GM12878 (cell line): ENCODE measurements at regions not wholly inside any gene's neighbourhood (a gene's known extent, or its start where the extent isn't known, plus 50 kb on each side); places are given as distances from the start of the nearest gene placed in this dataset.
A peak's percentile ranks its signal among the peaks of the same experiment; 100 is the strongest.

Experiments
- ATAC-seq: fragments of 200-7000 bp; cut with Tn5 transposase; 3 replicates; pipeline ENCODE4 v1.9.1; 2020; ENCODE audit warnings: mild to moderate bottlenecking, moderate library complexity
- BruUV-seq: library from RNA; stranded (reverse); fragments of 400-500 nt; replicated peaks from 2 replicates; lab custom pipeline; 2021; lab: Mats Ljungman, UMichigan
- CTCF ChIA-PET: fragments of 300-600 bp; sonication (Branson Sonifier 250); formaldehyde crosslinking; extraction: SDS; loops from one replicate; lab custom pipeline; 2021; ENCODE audit warnings: inconsistent platforms; lab: Yijun Ruan, JAX
- POLR2A ChIA-PET: fragments of 350-600 bp; formaldehyde crosslinking; extraction: SDS; loops from one replicate; lab custom pipeline; 2021; ENCODE audit warnings: inconsistent platforms; lab: Charles Lee
- RAD21 ChIA-PET: fragments of 300-600 bp; sonication (Branson Sonifier 250); formaldehyde crosslinking; loops from one replicate; lab custom pipeline; 2023; ENCODE audit warnings: antibody characterized with exemption; ENCODE audit not compliant: unreplicated experiment; lab: Charles Lee
- SMC1A ChIA-PET: fragments of 300-600 bp; sonication (Branson Sonifier 250); formaldehyde crosslinking; loops from one replicate; lab custom pipeline; 2023; ENCODE audit not compliant: unreplicated experiment, uncharacterized antibody; lab: Charles Lee
- DNase-seq: peaks from one replicate; pipeline ENCODE4 v3.0.0-alpha.2; 2011; ENCODE audit warnings: low read depth, low spot score
- FAIRE-seq: peaks from 3 replicates; lab custom pipeline; 2011; peaks lifted over from hg19 to GRCh38; lab: Jason Lieb, UNC
- H2AFZ ChIP-seq: 2 replicates; pipeline ENCODE4 v1.6.0; 2011; ENCODE audit warnings: low read depth, low read length, control low read depth; ENCODE audit not compliant: control insufficient read depth
- H3K27ac ChIP-seq: 2 replicates; pipeline ENCODE4 v1.5.1; 2011; ENCODE audit warnings: control low read depth; ENCODE audit not compliant: control insufficient read depth, insufficient read depth
- H3K27me3 ChIP-seq, 2 experiments: replicated peaks in 1 of 2; 2 replicates each; pipeline versions ENCODE4 v1.6.0 to v1.6.1; 2011; ENCODE audit warnings: low read length in 1 of 2; ENCODE audit not compliant: control insufficient read depth in 2 of 2, insufficient read depth in 2 of 2
- H3K36me3 ChIP-seq, 2 experiments: 2 replicates each; pipeline ENCODE4 v1.5.1; 2011; ENCODE audit warnings: low read length in 1 of 2; ENCODE audit not compliant: control insufficient read depth in 2 of 2, insufficient read depth in 2 of 2
- H3K4me1 ChIP-seq: 2 replicates; pipeline ENCODE4 v1.6.1; 2011; ENCODE audit warnings: mild to moderate bottlenecking, low read length, moderate library complexity, mixed read lengths; ENCODE audit not compliant: control insufficient read depth, insufficient read depth
- H3K4me2 ChIP-seq: 2 replicates; pipeline ENCODE4 v1.6.0; 2011; ENCODE audit warnings: control low read depth; ENCODE audit not compliant: control insufficient read depth, insufficient read depth
- H3K4me3 ChIP-seq: fragments of 200-600 bp; sonication (generic); 2 replicates; pipeline ENCODE4 v1.5.1; 2016
- H3K79me2 ChIP-seq: 2 replicates; pipeline ENCODE4 v1.6.0; 2011; ENCODE audit warnings: low read length; ENCODE audit not compliant: control insufficient read depth, insufficient read depth
- H3K9ac ChIP-seq: 2 replicates; pipeline ENCODE4 v1.8.0; 2011; ENCODE audit warnings: low read length, control low read depth, mixed read lengths; ENCODE audit not compliant: control insufficient read depth, insufficient read depth
- H3K9me3 ChIP-seq: replicated peaks from 3 replicates; pipeline ENCODE4 v1.5.1; 2011; ENCODE audit warnings: mild to moderate bottlenecking, low read length; ENCODE audit not compliant: control insufficient read depth, insufficient read depth
- H4K20me1 ChIP-seq: 2 replicates; pipeline ENCODE4 v1.6.0; 2011; ENCODE audit not compliant: control insufficient read depth, insufficient read depth
- CBX5 ChIP-seq: sonication (generic); IDR thresholded peaks from 2 replicates; pipeline ENCODE4 v1.6.1; 2016; ENCODE audit warnings: low read depth, moderate library complexity, mild to moderate bottlenecking, inconsistent platforms
- CREB1 ChIP-seq: IDR thresholded peaks from 2 replicates; pipeline ENCODE4 v1.6.1; 2012; ENCODE audit warnings: low read depth, mild to moderate bottlenecking, inconsistent platforms
- IRF4 ChIP-seq: IDR thresholded peaks from 2 replicates; pipeline ENCODE4 v1.6.1; 2011; ENCODE audit warnings: low read depth, low read length
- KLF5 ChIP-seq: fragments of 450-650 bp; IDR thresholded peaks from 2 replicates; pipeline ENCODE4 v1.6.1; 2014; ENCODE audit warnings: mild to moderate bottlenecking; ENCODE audit not compliant: partially characterized antibody
- LARP7 ChIP-seq: fragments of 450-650 bp; IDR thresholded peaks from 2 replicates; pipeline ENCODE4 v1.6.1; 2017; ENCODE audit warnings: mild to moderate bottlenecking
- PML ChIP-seq: IDR thresholded peaks from 2 replicates; pipeline ENCODE4 v1.6.1; 2012; ENCODE audit warnings: low read length, inconsistent platforms
- POU2F2 ChIP-seq: IDR thresholded peaks from 3 replicates; pipeline ENCODE4 v1.6.1; 2011; ENCODE audit warnings: low read depth, mild to moderate bottlenecking, low read length, borderline replicate concordance
- TBL1XR1 ChIP-seq: IDR thresholded peaks from 2 replicates; pipeline ENCODE4 v1.6.1; 2012; ENCODE audit warnings: low read depth, low read length, improper control_type of control experiment
- ZNF217 ChIP-seq: fragments of 450-650 bp; IDR thresholded peaks from 2 replicates; pipeline ENCODE4 v1.6.1; 2017; ENCODE audit warnings: antibody characterized with exemption, mild to moderate bottlenecking
- ZNF622 ChIP-seq: fragments of 450-650 bp; IDR thresholded peaks from 2 replicates; pipeline ENCODE4 v1.6.1; 2017; ENCODE audit warnings: mild to moderate bottlenecking, inconsistent platforms
- WGBS: methylation state at CpG from one replicate; pipeline ENCODE4 v1.1.6; 2016; ENCODE audit warnings: low lambda C conversion rate; ENCODE audit not compliant: insufficient replicate concordance, insufficient coverage; ENCODE audit errors: missing lambda C conversion rate; 5-methylcytosine and 5-hydroxymethylcytosine counted together
- in situ Hi-C: fragments of 300-500 bp; cut with MboI; formaldehyde crosslinking; loops from 9 replicates; pipeline ENCODE4 v1.14.3; 2018; ENCODE audit warnings: mixed read lengths
- intact Hi-C: fragments of 100-400 bp; cut with micrococcal nuclease; formaldehyde crosslinking; loops from one replicate; pipeline ENCODE4 v1.14.2; 2022; ENCODE audit not compliant: unreplicated experiment
- TF ChIP-seq, protein P1 (sequence below), 3 experiments: IDR thresholded peaks in 2 of 3; conservative IDR thresholded peaks in 1 of 3; 2 replicates each; pipeline ENCODE4 v1.5.1; 2011; ENCODE audit warnings: low read depth in 3 of 3, low read length in 3 of 3, mild to moderate bottlenecking in 3 of 3, control low read depth in 2 of 3, moderate library complexity in 2 of 3, inconsistent platforms in 1 of 3, mixed read lengths in 1 of 3; ENCODE audit not compliant: control insufficient read depth in 2 of 3, insufficient read depth in 1 of 3; ENCODE audit errors: extremely low read depth in 1 of 3
- TF ChIP-seq, protein P2 (sequence below): IDR thresholded peaks from 2 replicates; pipeline ENCODE4 v1.6.1; 2012; ENCODE audit warnings: low read depth, low read length, improper control_type of control experiment

DNA sequence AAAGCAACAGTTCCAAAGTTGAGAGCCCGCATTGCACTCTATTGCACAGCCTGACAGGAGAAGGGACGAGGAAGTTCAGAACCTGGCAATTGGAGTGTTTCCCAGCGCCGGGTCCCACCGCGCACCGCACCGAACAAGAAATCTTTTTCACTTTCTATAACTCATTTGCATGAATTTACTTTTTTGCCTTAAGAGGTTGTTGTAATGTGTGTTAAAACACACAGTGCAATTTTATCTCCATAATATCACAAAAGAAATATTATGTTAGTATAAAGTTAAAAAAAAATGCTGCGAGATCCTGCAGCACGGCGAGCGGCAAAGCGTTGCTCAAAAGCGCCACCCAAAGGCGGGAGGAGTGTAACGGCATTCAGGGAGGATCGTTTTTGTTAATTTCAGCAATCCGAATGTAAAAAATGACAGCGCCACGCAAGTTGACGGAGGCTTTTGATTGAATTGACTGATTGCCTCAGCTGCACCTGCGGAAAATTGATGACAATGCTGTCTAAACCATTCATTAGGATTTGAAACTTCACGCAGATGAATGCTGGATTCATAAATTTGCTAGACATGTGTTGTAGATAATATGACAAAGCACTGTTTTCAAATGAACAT is 303.6 kb upstream of the ZNF507 start:
- H3K9me3 ChIP-seq, result no peaks in the 10 kb centered on the region; the same call in 2 of the 3 replicates
- RAD21 ChIA-PET, result no interaction called here
- DNase-seq (no peak), FAIRE-seq (no peak), ATAC-seq (no peak)
- no peak overlapping the region for H3K9ac ChIP-seq
- POLR2A ChIA-PET, result no interaction called here
- no TSS peak for BruUV-seq
- H3K79me2 ChIP-seq, result no peaks in the 10 kb centered on the region
- SMC1A ChIA-PET, result no interaction called here
- H3K4me3 ChIP-seq, result no peak overlapping the region
- no peak overlapping the region for H3K4me2 ChIP-seq
- in situ Hi-C loops, result no loop called here
- intact Hi-C loops, result no loop called here
- H4K20me1 ChIP-seq, result no peaks in the 10 kb centered on the region
- WGBS, result 38% methylated on average over 23 of the region's 23 CpGs
- TF ChIP-seq, protein P1, sequence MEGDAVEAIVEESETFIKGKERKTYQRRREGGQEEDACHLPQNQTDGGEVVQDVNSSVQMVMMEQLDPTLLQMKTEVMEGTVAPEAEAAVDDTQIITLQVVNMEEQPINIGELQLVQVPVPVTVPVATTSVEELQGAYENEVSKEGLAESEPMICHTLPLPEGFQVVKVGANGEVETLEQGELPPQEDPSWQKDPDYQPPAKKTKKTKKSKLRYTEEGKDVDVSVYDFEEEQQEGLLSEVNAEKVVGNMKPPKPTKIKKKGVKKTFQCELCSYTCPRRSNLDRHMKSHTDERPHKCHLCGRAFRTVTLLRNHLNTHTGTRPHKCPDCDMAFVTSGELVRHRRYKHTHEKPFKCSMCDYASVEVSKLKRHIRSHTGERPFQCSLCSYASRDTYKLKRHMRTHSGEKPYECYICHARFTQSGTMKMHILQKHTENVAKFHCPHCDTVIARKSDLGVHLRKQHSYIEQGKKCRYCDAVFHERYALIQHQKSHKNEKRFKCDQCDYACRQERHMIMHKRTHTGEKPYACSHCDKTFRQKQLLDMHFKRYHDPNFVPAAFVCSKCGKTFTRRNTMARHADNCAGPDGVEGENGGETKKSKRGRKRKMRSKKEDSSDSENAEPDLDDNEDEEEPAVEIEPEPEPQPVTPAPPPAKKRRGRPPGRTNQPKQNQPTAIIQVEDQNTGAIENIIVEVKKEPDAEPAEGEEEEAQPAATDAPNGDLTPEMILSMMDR (IDR thresholded peaks at IDR 0.05 in 2 of 3, conservative IDR thresholded peaks at IDR 0.05 in 1 of 3; ENCODE audit: control insufficient read depth in 2 of 3, extremely low read depth in 1 of 3, insufficient read depth in 1 of 3, low read depth in 3 of 3, low read length in 3 of 3), result 0 out of 6 replicates have a peak, but pooled peaks of 1 of the 3 experiments have one; percentile 1
- no peak for TF ChIP-seq CBX5
- no peak overlapping the region for H3K27ac ChIP-seq
- H3K36me3 ChIP-seq, result no peaks in the 10 kb centered on the region
- H2AFZ ChIP-seq, result no peak overlapping the region
- H3K27me3 ChIP-seq, result no peaks in the 10 kb centered on the region
- CTCF ChIA-PET, result no interaction called here
- H3K4me1 ChIP-seq, result no peaks in the 10 kb centered on the region

DNA sequence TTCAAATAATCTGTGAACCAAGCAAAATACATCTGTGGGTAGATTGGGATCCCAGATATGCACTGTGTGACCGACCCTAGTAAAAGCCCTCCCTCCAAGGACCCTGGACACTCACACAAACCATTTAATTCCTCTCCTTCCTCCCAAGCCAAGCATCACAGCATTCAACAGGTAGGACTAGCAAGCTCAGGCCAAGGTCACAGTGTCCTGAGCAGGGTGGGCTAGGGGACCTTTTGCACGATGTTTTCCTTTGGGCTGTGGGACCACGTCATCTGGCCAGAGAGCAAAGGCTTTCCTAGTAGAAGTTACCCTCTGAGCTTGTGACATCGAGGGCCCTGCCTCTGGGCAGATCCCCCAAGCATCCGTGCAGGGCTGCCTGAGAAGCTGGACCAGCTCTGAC is 297.6 kb upstream of the ZNF507 start:
- 0% methylated on average over 5 of the region's 5 CpGs for WGBS
- intact Hi-C loops, result no loop called here
- Histone ChIP-seq H3K9ac (no peak overlapping the region), H4K20me1 (no peaks in the 10 kb centered on the region), H2AFZ (no peak overlapping the region), H3K27me3 (no peaks in the 10 kb centered on the region), H3K9me3 (no peaks in the 10 kb centered on the region; the same call in 2 of the 3 replicates), H3K27ac (no peak overlapping the region), H3K4me3 (no peak overlapping the region), H3K4me1 (no peaks in the 10 kb centered on the region), H3K79me2 (no peaks in the 10 kb centered on the region), H3K36me3 (no peaks in the 10 kb centered on the region), H3K4me2 (no peak overlapping the region)
- FAIRE-seq (no peak), ATAC-seq (no peak), DNase-seq (no peak)
- ChIA-PET RAD21 (no interaction called here), SMC1A (no interaction called here), CTCF (no interaction called here), POLR2A (no interaction called here)
- in situ Hi-C loops, result no loop called here
- BruUV-seq, result no TSS peak
- TF ChIP-seq PML (no peak), IRF4 (no peak), ZNF217 (no peak), POU2F2 (no peak), ZNF622 (no peak), CREB1 (no peak), LARP7 (no peak), TBL1XR1 (no peak), KLF5 (no peak)
- TF ChIP-seq, protein P1 (IDR thresholded peaks at IDR 0.05 in 2 of 3, conservative IDR thresholded peaks at IDR 0.05 in 1 of 3; ENCODE audit: control insufficient read depth in 2 of 3, extremely low read depth in 1 of 3, insufficient read depth in 1 of 3, low read depth in 3 of 3, low read length in 3 of 3), result no peak
- TF ChIP-seq, protein P2, sequence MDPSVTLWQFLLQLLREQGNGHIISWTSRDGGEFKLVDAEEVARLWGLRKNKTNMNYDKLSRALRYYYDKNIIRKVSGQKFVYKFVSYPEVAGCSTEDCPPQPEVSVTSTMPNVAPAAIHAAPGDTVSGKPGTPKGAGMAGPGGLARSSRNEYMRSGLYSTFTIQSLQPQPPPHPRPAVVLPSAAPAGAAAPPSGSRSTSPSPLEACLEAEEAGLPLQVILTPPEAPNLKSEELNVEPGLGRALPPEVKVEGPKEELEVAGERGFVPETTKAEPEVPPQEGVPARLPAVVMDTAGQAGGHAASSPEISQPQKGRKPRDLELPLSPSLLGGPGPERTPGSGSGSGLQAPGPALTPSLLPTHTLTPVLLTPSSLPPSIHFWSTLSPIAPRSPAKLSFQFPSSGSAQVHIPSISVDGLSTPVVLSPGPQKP, result no peak
